ENCODE measurements at regions not wholly inside any gene's neighbourhood (a gene's known extent, or its start where the extent isn't known, plus 50 kb on each side); places are given as distances from the start of the nearest gene placed in this dataset.
"Not testable (repeated sequence)": the region's sequence is repeated elsewhere in the genome, so short reads cannot be mapped to it uniquely, and the experiment has no call there.

DNA sequence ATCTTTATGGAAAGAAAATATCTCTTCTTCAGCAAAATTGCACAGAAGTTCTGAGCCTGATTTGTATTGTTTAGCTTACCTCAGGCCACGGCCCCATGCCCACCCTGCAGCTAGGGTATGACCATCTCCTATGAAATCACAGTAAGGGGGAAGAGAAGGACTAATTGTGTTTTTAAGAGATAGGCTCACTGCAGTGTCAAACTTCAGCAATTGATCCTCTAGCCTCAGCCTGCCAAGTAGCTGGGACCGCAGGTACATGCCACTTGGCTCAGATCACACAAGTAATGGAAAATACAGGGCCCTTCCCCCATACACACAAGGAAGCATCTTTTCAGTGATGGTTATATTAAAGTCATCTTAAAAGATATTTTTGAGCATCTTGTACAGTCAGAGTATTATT lies 60.0 kb downstream of the DMAC1 start:
- no peak for DNase-seq

DNA sequence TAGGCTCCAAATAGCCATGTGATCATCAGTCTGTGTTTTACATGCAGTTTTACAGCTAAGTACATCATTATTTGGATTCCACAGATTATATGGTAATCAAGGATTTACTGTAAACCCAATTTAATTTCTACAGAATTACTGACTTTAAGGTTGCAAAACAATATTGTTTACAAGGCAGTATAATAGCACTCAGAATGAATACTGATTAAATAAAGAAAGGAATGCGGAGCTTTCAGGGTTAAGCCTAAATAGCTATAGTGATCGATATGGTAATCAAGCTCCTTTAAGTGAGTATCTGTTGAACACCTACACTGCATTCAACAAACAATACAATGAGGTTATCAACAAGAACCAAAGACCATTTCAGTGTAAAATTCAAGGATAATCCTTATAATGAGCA lies 64.3 kb downstream of the DMAC1 start:
- DNase-seq: no peak

DNA sequence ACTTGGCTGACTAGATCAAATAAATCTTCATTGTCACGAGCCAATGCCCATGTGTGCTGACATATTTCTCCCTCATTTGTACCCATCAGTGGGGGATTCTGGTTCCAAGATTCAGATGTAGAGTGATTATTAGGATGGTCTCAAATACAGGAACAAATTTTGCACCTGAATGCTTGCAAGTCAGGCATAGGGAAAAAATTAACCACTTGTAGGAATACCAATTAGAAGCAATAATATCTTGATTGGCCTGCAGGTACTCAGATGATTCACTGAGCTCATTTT lies 69.5 kb downstream of the DMAC1 start:
- DNase-seq: no peak

DNA sequence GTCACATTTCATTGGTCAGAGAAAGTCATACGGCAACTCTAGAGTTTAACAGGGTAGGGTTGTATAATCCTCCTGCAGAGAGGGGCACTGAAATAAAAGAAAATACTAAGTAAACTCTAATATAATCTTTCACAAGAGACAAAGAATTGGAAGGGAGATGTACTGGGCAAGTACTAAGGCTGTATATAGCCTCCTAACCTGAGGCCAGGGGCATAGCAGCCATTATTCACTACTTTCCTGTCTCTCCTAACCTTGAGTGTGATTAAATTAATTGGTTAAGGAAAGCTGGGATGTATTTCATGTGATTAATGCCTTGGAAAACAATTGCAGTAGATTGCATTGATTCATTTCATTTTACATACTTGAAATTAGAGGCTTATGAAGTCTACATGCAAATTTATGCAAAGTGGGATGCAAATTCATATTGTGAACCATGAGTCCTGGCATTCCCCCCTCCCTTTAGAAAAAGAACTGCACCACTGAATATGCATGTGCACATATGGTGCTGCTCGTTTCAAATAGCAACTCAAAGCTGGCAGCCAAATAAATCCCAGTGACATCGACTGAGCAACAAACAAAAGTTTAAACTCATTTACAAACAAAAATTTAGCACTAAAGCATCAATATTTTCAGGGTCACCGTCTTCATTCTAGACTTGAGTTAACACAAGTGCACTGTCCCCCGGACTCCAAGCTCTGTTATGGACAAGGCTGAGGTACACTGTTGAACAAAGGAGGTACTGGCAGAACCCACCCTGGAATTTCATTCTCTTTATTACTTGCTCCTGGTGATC lies 70.0 kb downstream of the DMAC1 start:
- no peak for DNase-seq

DNA sequence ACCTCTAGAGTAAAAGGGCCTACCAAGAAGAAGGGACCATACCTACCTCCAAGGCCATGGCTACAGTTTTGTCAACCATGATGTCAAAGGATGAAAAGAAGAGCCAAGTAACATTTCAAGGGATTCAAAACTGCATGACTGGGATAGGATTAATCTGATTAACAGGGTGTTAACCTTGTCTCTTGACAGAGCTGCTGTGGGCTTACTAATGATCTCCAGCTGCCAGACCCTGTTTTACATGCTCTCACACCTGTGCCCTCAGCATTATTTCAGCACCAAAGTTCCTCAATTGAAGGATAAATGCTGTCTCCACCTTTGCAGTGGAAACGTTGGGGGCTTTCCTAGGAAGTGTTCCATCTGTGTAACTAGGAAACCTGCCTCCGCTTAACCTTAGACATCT lies 78.3 kb downstream of the DMAC1 start:
- no peak for DNase-seq

DNA sequence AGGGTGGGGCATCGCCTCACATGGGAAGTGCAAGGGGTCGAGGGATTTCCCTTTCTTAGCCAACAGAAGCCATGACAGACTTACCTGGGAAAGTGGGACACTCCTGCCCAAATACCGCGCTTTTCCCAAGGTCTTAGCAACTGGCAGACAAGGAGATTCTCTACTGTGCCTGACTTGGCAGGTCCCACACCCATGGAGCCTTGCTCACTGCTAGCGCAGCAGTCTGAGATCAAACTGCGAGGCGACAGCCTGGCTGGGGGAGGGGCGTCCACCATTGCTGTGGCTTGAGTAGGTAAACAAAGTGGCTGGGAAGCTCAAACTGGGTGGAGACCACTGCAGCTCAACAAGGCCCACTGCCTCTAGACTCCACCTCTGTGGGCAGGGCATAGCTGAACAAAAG lies 86.5 kb downstream of the DMAC1 start:
- not testable (repeated sequence) for DNase-seq

DNA sequence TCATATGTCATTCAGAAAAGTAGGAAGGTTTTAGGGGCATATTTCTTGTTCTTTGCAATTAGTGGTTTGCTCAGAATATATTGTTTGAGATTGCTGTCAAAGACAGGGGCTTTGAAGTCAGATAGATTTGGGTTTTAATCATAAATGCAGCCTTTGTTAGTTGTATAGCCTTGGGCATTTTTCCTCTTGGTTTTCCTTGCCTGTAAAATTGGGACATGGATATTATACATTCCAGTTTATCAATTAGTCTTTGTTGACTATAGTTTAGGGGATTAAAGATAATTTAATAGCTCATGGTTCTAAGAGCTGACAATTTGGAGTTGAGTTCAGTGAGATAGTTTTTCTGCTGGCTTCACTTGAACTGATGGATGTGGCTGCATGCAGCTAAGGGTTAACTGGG lies 88.9 kb downstream of the DMAC1 start:
- no peak for DNase-seq

DNA sequence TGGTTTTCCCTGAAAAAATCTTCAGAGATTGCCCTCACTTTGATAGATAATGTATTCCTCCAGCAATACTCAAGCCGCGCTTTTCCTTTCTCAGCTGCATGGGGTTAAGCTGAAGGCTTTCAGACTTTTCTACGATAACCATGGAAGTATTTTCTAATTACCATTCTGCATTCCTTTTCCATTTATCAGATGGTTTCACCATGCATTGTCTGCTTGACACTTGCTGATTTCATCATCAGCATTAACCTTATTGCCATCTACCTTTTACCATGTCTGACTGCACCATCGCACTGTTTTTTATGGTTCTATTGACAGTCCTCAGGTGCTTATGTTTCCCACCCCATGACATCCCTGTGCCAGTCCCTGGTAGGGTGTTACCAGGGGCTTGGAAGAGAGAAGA lies 91.6 kb downstream of the DMAC1 start:
- no peak for DNase-seq

DNA sequence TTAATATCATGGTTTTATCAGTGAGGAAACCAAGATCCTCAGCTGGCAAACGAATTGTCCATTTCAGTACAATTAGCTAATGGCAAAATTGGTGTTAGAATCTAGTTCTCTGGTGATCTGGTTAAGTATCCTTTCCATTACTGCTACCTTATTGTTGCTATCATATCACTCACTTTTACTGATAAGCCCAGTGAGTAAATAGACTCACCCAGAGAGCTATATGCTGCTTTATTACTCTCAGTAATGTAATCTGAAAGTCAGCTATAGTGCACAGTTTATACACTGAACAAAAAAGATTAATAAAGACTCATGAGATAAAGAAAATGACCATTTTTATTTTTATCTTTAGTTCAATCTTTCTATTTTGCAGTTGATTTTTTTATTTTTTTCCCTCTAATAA lies 95.0 kb downstream of the DMAC1 start:
- no peak for DNase-seq

DNA sequence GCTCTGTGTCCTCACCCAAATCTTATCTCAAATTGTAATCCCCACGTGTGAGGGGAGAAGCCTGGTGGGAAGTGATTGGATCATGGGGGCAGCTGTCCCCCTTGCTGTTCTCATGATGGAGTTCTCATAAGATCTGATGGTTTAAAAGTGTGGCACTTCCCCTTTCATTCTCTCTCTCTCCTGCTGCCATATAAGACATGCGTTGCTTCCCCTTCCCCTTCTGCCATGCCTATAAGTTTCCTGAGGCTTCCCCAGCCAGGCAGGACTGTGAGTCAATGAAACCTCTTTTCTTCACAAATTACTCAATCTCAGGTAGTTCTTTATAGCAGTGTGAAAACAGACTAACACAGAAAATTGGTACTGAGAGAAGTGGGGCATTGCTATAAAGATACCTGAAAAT lies 107.7 kb downstream of the DMAC1 start:
- DNase-seq: no peak

DNA sequence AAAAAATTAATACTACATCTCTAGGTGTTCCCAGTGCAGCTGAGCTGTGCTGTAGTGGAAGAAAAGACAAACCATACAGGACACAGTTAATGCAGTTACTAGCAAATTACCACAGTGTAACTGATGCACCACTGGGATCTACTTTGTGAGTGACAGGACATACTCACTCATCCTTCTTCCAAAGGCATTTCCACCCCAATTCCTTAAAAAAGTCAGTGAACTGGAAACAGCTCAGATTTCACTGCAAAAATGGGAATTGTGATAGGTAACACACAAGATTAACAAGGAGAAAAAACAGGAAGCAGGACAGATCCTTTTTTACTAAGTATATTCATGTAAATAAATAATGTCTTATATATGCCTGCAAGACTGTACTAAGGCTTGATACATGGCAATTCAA lies 109.6 kb downstream of the DMAC1 start:
- DNase-seq: no peak

DNA sequence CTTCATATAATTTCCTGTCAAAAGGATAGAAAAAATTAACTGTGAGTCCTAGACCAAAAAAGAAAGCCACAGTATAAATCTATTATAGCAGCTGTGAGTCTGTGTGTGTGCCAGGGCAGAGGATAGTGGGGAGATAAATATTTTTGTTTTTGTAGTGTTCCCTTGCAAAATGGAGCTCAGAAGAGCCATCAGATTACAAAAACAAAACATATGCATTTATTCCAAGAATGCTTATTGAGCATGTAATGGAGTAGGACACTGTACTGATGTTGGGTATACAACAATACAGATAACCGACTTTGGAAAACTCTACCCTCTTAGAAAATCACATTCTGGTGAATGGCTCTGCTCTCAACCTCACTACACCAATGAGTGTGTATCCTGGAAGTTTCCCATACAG lies 111.0 kb downstream of the DMAC1 start:
- no peak for DNase-seq

DNA sequence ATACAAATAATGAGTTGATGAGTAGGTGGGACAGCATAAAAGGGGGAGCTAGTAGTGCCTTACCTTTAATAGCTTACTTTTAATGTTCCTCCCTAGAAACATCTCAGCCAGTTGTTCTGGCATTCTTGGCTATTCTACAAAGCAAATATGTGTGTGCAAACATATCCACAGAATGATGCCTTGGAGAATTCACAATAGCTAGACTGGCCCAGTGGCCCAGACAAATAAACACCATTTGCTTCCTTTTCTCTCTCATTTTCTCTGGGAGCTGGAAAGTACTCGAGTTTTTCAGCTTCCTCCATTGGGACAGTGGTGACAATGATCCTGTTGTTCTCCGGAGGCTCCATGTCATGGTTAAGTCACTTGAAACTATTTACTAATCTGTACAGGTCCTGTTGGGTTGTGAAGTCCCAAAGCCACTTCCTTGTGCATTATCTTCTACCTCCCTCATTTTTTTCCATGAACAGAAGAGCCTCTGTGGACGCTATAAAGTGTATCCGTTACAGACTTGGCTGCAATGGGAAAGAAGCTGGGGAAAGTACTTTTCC lies 122.9 kb downstream of the DMAC1 start:
- no peak for DNase-seq

DNA sequence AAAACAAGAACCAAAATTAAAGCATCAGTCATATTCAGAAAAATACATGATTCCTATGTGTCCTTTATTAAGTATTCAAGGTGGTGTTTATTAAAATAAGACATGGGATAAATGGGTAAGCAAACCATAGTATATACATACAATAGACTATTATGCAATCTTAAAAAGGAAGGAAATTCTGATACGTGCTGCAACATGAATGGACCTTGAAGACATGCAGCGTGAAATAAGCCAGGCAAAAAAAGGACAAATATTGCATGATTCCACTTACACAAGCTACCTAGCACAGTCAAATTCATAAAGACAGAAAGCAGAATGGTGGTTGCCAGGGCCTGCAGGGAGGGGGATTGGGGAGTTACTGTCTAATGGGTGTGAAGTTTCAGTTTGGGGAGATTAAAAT lies 127.7 kb downstream of the DMAC1 start:
- DNase-seq: no peak

DNA sequence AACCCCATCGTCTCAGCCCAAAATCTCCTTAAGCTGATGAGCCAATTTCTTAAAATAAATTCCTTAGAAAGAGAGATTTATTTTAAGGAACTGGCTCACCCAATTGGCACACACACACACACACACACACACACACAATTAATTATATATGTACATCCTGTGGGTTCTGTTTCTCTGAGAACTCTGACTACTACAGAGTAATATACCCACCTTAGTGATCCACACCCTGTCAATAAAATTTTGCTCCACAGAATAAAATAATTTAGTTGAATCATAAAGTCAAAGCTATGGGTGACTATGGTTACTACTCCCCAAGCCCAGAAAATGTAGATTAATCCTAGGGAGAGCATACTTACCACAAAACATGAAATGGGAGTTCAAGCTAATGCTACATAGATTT lies 131.0 kb downstream of the DMAC1 start:
- DNase-seq: no peak

DNA sequence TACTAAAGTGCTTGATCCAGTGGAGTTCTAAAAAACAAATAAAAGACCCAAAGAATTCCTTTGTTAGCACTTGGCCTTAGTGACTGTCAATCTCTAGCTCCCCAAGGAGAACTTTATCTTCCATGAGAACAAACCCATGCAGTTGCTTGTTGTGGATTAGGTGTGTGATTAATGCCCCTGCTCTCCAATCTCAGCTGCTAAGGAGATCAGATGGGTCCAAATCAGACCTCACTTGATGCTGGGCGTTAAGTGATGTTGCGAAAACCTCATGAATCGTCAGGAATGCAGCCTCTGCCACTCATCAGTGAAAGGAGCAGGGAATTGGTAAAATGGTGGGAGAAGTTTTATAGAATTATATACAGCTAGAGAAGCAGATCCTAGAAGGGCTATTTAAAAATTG lies 133.7 kb downstream of the DMAC1 start:
- DNase-seq: no peak

DNA sequence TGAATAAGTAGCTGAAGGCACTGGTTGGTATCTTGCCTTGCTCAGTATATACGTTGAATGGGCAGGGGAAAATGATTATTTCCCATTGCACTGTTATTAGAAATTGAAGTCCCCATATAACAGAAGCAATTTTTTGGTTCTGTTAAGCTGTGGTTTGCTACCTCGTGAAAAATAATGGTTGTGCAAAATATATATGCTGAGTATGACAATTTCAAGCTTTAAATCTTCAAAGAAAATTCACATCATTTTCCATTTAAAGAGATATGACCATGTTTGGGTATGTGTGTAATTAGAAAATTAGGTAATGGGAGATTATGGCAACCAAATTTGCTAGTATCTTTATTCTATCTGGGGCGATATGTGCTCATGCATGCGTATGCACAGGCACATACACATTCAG lies 139.8 kb downstream of the DMAC1 start:
- DNase-seq: no peak

DNA sequence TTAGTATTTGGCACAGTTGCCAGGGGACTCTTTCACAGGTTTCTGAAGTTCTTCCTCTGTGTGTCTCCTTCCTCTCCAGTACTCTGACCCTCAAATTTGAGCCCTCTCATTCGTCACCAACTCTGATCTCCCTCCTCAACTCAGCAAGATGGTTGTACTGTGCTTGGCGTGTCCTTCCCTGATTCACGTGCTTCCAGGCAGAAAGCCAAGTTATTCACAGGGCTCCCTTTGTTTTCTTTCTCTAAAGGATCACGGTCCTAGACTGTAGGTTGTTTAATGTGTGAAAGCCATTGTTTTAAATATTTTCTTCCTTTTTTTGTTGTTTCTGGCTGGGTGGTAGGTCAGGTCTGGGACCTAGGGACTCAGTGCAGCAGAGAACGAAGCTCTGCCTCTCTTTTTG lies 142.9 kb downstream of the DMAC1 start:
- DNase-seq: no peak

DNA sequence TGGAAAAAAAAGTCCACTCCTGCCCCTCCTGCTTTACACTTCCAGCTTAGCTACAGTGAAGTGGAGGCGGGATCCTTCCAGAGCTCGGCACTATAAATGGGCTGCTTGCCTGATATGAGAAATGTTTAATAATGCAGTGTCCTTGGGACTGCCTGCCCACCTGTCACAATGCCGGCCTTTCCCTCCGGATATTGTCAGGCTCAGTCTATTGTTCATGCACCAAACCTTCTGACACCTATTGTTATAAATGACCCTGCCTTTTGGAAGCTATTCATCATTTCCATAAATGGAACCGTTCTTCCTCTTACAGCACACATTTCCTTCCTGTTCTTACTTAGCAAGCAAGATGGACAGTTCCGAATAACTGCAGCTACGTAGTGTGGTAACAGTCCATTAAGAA lies 146.3 kb downstream of the DMAC1 start:
- no peak for DNase-seq

DNA sequence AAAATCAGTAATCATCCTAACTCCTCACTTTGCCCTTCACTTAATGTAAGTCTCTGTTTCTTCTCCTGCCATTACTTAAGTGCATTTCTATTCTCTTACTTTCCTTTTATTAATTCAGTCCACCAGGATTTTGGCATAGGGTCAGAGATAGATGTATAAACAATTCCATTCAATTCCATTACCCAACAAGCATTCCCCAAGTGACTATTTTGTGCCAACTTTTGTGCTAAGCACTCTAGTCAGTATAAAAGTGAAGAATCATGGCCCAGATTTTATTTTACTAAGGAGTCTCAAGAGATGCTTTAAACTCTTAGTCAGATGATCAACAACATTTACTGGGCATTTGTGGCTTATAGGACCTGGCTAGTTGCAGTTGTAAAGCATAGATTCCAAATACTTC lies 159.3 kb downstream of the DMAC1 start:
- DNase-seq: no peak

DNA sequence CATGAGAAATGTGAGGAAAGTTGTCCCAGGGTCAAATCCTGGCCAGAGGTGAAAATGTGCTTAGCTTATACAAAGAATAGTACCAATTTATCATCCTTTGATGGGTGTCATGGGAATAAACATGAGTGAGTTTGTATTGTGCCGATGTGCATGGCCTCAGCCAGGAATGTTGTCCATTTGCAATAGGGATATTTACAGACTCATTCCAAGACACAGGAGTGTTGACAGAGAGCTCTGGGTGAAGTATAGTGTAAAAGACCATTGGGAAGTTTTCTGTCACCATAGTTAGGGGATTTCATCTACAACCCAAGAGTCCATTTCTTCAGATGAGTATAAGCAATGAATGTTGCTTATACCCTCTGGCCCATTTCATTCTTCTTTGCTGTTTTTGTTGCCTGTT lies 160.1 kb downstream of the DMAC1 start:
- no peak for DNase-seq

DNA sequence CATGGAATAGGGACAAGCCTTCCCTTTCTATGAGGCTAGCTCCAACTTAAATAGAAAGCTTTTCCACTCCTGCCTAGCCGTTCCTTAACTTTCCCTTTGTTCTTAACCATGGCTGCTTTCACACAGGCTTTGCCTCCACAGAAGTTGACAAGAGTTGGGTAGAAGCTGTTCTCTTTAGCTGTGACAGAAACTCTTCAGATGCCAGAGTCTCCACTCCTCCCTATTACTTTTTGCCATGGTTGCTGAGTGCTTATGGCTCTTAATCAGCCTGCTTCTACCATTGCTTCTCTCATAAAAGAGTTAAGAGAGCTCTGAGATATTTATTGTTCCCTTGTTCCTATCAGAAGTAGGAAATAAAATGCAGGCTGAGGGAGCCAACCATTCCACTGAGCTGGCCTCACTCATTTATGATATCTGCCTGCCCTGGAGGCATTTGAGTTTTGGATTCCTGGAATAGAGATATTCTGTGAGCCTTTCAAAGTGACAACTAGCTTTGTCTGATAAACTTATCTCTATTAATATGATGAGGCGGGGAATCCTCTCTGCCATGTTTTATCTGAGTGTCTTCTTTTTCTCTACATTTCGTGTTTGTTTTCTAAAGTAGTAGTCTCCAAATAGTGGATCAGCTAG lies 162.6 kb downstream of the DMAC1 start:
- no peak for DNase-seq

DNA sequence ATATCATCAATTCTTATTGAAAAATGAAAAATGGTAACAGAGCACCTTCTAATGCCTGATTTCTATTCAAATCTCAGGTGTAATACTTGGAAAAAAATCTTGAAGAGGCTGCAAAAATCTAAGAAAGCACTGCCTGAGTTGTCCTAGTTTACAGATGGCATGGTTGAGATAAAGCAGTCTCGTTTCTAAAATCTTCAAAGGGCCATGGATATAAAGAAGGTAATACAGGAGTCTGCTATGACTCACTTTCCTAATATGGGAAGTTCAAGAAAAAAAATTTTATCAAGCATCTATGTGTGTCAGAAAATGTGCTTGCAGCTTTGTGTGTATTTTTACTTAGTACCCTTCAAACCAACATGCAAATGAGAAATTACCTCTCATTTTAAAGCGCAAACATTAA lies 163.3 kb downstream of the DMAC1 start:
- DNase-seq: no peak

DNA sequence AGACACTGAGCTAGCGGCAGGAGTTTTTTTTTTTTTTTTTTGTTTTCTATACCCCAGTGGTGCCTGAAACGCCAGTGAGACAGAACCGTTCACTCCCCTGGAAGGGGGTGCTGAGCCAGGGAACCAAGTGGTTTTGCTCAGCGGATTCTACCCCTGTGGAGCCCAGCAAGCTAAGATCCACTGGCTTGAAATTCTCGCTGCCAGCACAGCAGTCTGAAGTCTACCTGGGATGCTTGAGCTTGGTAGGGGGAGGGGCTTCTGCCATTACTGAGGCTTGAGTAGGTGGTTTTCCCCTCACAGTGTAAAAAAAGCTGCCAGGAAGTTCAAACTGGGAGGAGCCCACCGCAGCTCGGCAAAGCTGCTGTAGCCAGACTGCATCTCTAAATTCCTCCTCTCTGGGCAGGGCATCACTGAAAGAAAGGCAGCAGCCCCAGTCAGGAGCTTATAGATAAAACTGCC lies 173.0 kb downstream of the DMAC1 start:
- peak; percentile 22 for DNase-seq

DNA sequence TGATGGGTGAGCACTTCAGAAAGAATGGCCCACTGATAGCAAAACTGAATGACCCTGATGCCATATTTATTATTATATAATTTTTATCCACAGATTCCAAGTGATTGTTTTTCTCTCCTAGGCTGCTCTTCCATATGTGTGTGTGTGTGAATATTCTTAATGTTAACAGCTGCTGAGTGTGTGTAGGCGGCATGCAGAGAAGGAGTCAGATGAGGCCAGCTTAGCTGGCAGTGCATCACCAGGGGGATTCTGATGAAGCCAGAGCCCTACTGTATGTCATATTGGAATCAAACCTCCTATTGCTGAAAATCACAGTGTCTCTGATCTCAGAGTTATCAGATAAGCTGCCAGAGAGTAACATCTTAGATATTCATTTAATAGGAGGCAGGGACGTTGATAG lies 177.1 kb downstream of the DMAC1 start:
- DNase-seq: no peak
